ENCODE measurements at regions not wholly inside any gene's neighbourhood (a gene's known extent, or its start where the extent isn't known, plus 50 kb on each side); places are given as distances from the start of the nearest gene placed in this dataset.
A peak's percentile ranks its signal among the peaks of the same experiment; 100 is the strongest.

DNA sequence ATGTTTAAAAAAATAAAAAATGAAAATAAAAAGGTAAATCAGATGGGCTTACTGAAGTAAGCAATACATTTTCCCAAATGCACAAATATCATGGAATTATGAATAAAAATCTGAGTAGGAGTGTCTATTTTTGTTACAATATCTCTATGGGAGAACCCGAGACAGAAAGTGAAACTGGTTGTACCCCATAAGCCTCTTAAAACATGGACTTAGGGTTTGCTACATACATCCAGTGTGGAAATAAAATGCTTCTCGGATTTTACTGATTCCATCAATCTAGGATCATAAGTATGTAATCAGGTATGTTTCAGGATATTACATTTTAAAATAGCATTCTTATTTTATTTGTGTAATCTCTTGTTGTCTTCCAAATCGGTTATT lies 177.8 kb upstream of the CDIN1 start:
- no peaks in the 10 kb centered on the region for H3K27me3 Mint-ChIP-seq (ENCODE audit: low read depth)
- no peak for DNase-seq
- no peaks in the 10 kb centered on the region for H3K9me3 Mint-ChIP-seq
- no peaks in the 10 kb centered on the region for H3K4me1 Mint-ChIP-seq (ENCODE audit: low read depth)
- H3K4me3 Mint-ChIP-seq = no peak overlapping the region
- H3K36me3 Mint-ChIP-seq (ENCODE audit: insufficient read depth) = no peaks in the 10 kb centered on the region
- ATAC-seq = no peak

GRCh38 chr15:36403351-36403750 lies 176.1 kb upstream of the CDIN1 start:
- no peak for DNase-seq
- no peaks in the 10 kb centered on the region for H3K4me1 Mint-ChIP-seq (ENCODE audit: low read depth)
- H3K4me3 Mint-ChIP-seq = no peak overlapping the region
- no peaks in the 10 kb centered on the region for H3K27me3 Mint-ChIP-seq (ENCODE audit: low read depth)
- no peak for ATAC-seq
- no peaks in the 10 kb centered on the region for H3K36me3 Mint-ChIP-seq (ENCODE audit: insufficient read depth)
- H3K9me3 Mint-ChIP-seq = no peaks in the 10 kb centered on the region

- H3K9me3 Mint-ChIP-seq = no peaks in the 10 kb centered on the region
- H3K27me3 Mint-ChIP-seq (ENCODE audit: low read depth) = no peaks in the 10 kb centered on the region
- H3K36me3 Mint-ChIP-seq (ENCODE audit: insufficient read depth) = no peaks in the 10 kb centered on the region
- ATAC-seq (no peak), DNase-seq (no peak)
- no peak overlapping the region for H3K4me3 Mint-ChIP-seq
- no peaks in the 10 kb centered on the region for H3K4me1 Mint-ChIP-seq (ENCODE audit: low read depth)
Observed at GRCh38 chr15:36406366-36406765, 173.1 kb upstream of the CDIN1 start.

DNA sequence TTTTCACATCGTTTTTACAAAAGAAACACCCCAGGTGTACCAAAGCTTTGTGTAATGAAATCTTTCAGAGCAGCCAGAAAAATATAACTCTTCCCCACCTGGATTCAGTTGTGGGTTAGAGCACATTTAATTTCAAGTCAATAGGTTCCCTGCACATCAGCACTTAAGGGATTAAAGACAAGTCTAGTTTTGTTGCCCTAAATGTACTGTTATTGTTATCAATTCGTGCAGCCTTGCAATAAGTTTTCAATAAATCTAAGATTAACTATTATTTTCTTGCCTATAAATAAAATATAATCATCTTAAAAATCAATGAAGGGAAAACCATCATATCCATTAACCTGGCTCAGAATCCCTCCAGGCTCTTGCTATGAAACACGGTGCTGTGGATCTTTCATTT lies 172.5 kb upstream of the CDIN1 start:
- DNase-seq = no peak
- H3K4me3 Mint-ChIP-seq = no peak overlapping the region
- no peaks in the 10 kb centered on the region for H3K27me3 Mint-ChIP-seq (ENCODE audit: low read depth)
- H3K9me3 Mint-ChIP-seq = no peaks in the 10 kb centered on the region
- ATAC-seq = no peak
- no peaks in the 10 kb centered on the region for H3K4me1 Mint-ChIP-seq (ENCODE audit: low read depth)
- no peaks in the 10 kb centered on the region for H3K36me3 Mint-ChIP-seq (ENCODE audit: insufficient read depth)

DNA sequence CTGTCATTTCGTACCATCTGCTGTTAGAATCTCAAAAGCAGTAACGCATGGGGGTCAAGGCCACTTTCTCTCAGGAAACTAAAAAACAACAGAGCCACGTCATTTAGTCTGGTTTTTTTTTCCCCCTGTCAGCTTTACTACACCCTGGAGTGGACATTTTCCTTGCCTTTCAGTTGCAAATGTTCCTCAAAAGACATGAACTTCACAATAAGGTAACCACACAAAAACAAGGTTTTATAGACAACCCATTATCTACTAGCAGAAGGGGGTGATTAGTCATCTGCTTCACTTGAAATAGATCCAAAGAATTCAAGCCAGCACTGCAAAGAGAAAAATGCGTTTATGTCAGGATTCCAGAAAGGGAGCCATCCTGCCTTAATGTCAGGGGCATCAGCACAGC lies 171.8 kb upstream of the CDIN1 start:
- H3K36me3 Mint-ChIP-seq (ENCODE audit: insufficient read depth) = no peaks in the 10 kb centered on the region
- ATAC-seq (no peak), DNase-seq (no peak)
- no peaks in the 10 kb centered on the region for H3K9me3 Mint-ChIP-seq
- H3K4me3 Mint-ChIP-seq = no peak overlapping the region
- no peaks in the 10 kb centered on the region for H3K27me3 Mint-ChIP-seq (ENCODE audit: low read depth)
- H3K4me1 Mint-ChIP-seq (ENCODE audit: low read depth) = no peaks in the 10 kb centered on the region

DNA sequence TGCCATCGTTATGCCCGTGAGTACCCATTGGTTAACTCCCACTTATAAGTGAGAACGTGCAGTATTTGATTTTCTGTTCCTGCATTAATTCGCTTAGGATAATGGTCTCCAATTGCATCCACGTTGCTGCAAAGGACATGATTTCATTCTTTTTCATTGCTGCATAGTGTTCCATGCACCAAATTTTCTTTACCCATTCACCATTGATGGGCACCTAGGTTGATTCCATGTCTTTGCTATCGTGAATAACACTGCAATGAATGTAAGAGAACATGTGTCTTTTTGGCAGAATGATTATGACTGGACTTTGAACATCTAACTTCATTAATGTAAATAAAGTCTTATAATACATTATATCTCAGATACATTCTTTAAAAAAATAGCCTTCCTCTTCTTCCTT lies 169.6 kb upstream of the CDIN1 start:
- Mint-ChIP-seq H3K36me3 (ENCODE audit: insufficient read depth) (no peaks in the 10 kb centered on the region), H3K4me1 (ENCODE audit: low read depth) (no peaks in the 10 kb centered on the region), H3K4me3 (no peak overlapping the region), H3K9me3 (no peaks in the 10 kb centered on the region), H3K27me3 (ENCODE audit: low read depth) (no peaks in the 10 kb centered on the region)
- DNase-seq (no peak), ATAC-seq (no peak)

- Mint-ChIP-seq H3K4me1 (ENCODE audit: low read depth) (no peaks in the 10 kb centered on the region), H3K27me3 (ENCODE audit: low read depth) (no peaks in the 10 kb centered on the region), H3K4me3 (no peak overlapping the region), H3K9me3 (no peaks in the 10 kb centered on the region), H3K36me3 (ENCODE audit: insufficient read depth) (no peaks in the 10 kb centered on the region)
- no peak for ATAC-seq
- no peak for DNase-seq
Observed at GRCh38 chr15:36414670-36415069, 164.8 kb upstream of the CDIN1 start.

DNA sequence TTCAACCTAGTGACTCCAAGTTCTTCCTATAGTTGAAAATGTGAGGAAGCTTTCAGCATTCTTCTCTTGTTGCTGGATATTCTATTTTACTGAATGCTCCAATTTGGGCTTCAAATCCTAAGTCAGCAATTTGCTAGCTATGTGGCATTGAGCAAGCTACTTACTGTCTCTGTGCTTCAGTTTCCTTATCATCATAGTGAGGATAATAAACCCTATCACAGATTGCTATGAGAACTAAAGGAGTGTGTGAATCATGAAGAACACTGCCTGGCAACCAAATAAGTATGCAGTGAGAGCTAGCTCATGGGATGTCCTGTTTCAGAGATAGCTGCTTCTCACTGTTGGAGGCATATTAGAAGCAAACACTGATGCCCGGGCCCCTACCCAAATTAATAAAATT lies 163.8 kb upstream of the CDIN1 start:
- Mint-ChIP-seq H3K9me3 (no peaks in the 10 kb centered on the region), H3K4me3 (no peak overlapping the region), H3K36me3 (ENCODE audit: insufficient read depth) (no peaks in the 10 kb centered on the region), H3K4me1 (ENCODE audit: low read depth) (no peaks in the 10 kb centered on the region), H3K27me3 (ENCODE audit: low read depth) (no peaks in the 10 kb centered on the region)
- DNase-seq (no peak), ATAC-seq (no peak)

DNA sequence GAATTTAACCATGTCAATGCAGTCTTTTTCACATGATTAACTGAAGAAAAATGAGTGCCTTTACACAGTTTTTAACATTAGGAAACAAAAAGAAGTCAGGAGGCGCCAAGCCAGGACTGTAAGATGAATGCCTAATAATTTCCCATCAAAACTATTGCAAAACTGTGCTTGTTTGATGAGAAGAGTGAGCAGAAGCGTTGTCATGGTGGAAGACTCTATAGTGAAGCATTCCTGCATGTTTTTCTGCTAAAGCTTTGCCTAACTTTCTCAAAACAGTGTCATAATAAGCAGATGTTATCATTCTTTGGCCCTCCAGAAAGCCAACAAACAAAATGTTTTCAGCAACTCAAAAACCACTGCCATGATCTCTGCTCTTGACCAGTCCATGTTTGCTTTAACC lies 156.8 kb upstream of the CDIN1 start:
- no peak for DNase-seq
- no peaks in the 10 kb centered on the region for H3K36me3 Mint-ChIP-seq (ENCODE audit: insufficient read depth)
- no peaks in the 10 kb centered on the region for H3K27me3 Mint-ChIP-seq (ENCODE audit: low read depth)
- H3K4me3 Mint-ChIP-seq = no peak overlapping the region
- no peaks in the 10 kb centered on the region for H3K9me3 Mint-ChIP-seq
- no peaks in the 10 kb centered on the region for H3K4me1 Mint-ChIP-seq (ENCODE audit: low read depth)
- ATAC-seq = no peak

- Mint-ChIP-seq H3K9me3 (no peaks in the 10 kb centered on the region), H3K4me1 (ENCODE audit: low read depth) (no peaks in the 10 kb centered on the region), H3K36me3 (ENCODE audit: insufficient read depth) (no peaks in the 10 kb centered on the region), H3K4me3 (no peak overlapping the region), H3K27me3 (ENCODE audit: low read depth) (no peaks in the 10 kb centered on the region)
- ATAC-seq = no peak
- no peak for DNase-seq
Observed at GRCh38 chr15:36426691-36427090, 152.7 kb upstream of the CDIN1 start.

DNA sequence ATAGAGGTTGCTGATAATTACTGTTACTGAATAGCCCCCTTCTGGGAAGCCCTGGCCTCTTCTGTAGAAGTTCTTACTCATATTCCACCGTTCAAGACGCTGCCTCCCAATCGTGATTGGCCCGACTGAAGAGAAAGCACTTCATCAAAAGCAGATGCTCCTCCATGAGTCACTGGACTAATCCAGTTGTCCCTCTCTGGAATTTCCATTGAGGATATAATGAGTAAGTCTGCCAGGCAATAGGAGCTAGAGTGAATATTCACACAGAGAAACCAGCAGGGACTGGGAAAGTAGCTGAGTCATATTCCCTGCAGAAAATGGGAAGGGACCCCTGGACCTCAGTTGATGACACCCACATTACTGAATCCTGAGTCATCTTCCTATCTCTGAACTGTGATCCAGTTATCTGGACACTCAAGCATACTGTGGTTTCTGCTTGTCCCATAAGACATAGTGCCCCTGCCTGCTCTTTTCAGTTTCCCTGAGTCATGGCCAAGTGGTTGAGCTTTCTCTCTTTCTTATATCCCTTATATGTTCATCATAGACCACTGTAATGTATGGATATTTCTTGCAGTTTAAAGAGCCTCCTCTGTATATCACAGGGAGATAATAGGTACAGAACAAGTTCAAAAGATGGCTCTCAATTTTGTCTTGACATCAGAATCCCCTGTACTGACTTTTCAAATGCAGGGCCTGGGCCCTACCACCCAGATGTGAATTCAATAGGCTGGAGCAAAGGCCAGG lies 151.2 kb upstream of the CDIN1 start:
- Mint-ChIP-seq H3K9me3 (no peaks in the 10 kb centered on the region), H3K4me3 (no peak overlapping the region), H3K4me1 (ENCODE audit: low read depth) (no peaks in the 10 kb centered on the region), H3K27me3 (ENCODE audit: low read depth) (no peaks in the 10 kb centered on the region), H3K36me3 (ENCODE audit: insufficient read depth) (no peaks in the 10 kb centered on the region)
- ATAC-seq (peak in 1 of 2 donors; percentile 14), DNase-seq (no peak)

- DNase-seq (no peak), ATAC-seq (no peak)
- H3K36me3 Mint-ChIP-seq (ENCODE audit: insufficient read depth) = no peaks in the 10 kb centered on the region
- H3K4me1 Mint-ChIP-seq (ENCODE audit: low read depth) = no peaks in the 10 kb centered on the region
- H3K4me3 Mint-ChIP-seq = no peak overlapping the region
- H3K9me3 Mint-ChIP-seq = no peaks in the 10 kb centered on the region
- no peaks in the 10 kb centered on the region for H3K27me3 Mint-ChIP-seq (ENCODE audit: low read depth)
Observed at GRCh38 chr15:36429707-36430106, 149.7 kb upstream of the CDIN1 start.

DNA sequence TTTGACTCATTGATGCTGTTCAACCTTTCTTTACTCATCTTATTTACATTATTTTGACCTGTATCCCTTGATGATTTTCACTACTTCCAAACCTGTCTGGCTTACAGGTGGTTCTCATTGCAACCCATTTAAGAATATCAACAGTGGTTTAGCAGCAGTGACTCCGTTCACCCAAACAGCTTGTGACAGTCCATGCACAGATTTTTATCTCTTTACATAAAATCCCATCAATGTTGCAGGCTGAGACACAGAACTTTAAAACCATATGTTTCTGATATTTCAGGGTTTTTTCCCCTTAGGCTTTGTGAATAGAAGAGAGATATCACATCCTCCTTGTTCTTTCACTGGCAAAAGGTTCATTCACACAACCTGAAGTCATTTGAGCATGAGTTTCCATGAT lies 149.1 kb upstream of the CDIN1 start:
- no peaks in the 10 kb centered on the region for H3K36me3 Mint-ChIP-seq (ENCODE audit: insufficient read depth)
- no peak for DNase-seq
- no peak overlapping the region for H3K4me3 Mint-ChIP-seq
- H3K4me1 Mint-ChIP-seq (ENCODE audit: low read depth) = no peaks in the 10 kb centered on the region
- no peaks in the 10 kb centered on the region for H3K9me3 Mint-ChIP-seq
- no peaks in the 10 kb centered on the region for H3K27me3 Mint-ChIP-seq (ENCODE audit: low read depth)
- no peak for ATAC-seq

- no peaks in the 10 kb centered on the region for H3K36me3 Mint-ChIP-seq (ENCODE audit: insufficient read depth)
- no peak for ATAC-seq
- DNase-seq = no peak
Observed at GRCh38 chr15:36430726-36431265, 148.6 kb upstream of the CDIN1 start.

DNA sequence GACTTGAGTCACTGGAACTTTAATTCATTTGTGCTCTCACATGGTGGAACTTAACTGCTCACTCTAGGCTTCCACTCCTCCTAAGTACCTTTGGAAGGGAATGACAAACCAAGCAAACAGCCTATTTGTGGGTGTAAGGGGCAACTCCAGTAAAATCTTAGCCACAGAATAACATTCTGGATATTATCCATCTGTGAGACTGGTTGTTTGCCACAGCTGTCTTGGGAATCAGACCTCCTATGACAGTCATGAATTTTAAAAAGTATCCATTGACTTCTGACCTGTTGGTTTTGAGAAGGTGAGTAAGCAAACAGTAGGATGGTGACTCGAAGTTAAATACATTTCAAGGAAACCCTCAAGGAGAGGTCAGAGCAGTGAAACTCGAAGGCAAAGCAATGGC lies 147.3 kb upstream of the CDIN1 start:
- Mint-ChIP-seq H3K27me3 (ENCODE audit: low read depth) (no peaks in the 10 kb centered on the region), H3K36me3 (ENCODE audit: insufficient read depth) (no peaks in the 10 kb centered on the region), H3K9me3 (no peaks in the 10 kb centered on the region), H3K4me3 (no peak overlapping the region), H3K4me1 (ENCODE audit: low read depth) (no peaks in the 10 kb centered on the region)
- no peak for DNase-seq
- no peak for ATAC-seq

More at GRCh38 chr15:36430726-36431265, 148.6 kb upstream of the CDIN1 start:
- Mint-ChIP-seq H3K4me3 (no peak overlapping the region), H3K4me1 (ENCODE audit: low read depth) (no peaks in the 10 kb centered on the region), H3K9me3 (no peaks in the 10 kb centered on the region), H3K27me3 (ENCODE audit: low read depth) (no peaks in the 10 kb centered on the region)

Measured in activated T-cell treated with anti-CD3 and anti-CD28 coated beads, Interleukin-2, amount 50 U/mL, for 4 hours (primary cell).